H1 (cell line): ENCODE measurements at regions not wholly inside any gene's neighbourhood (a gene's known extent, or its start where the extent isn't known, plus 50 kb on each side); places are given as distances from the start of the nearest gene placed in this dataset.

ENCODE experiments used
- ATF2 ChIP-seq: IDR thresholded peaks from 2 replicates; pipeline ENCODE4 v1.6.1; 2012; ENCODE audit warnings: low read length, inconsistent platforms
- BACH1 ChIP-seq: IDR thresholded peaks from 2 replicates; pipeline ENCODE4 v1.6.1; 2012; ENCODE audit warnings: low read length, improper control_type of control experiment
- BCL11A ChIP-seq, 2 experiments: IDR thresholded peaks; one replicate each; pipeline ENCODE4 v1.6.1; 2011; ENCODE audit warnings: low read depth in 2 of 2, low read length in 2 of 2, mild to moderate bottlenecking in 2 of 2
- BRCA1 ChIP-seq: IDR thresholded peaks from 2 replicates; pipeline ENCODE4 v1.6.1; 2012; ENCODE audit warnings: low read depth, low read length, improper control_type of control experiment
- CHD7 ChIP-seq: fragments of 300-600 bp; sonication (generic); IDR thresholded peaks from 2 replicates; pipeline ENCODE4 v1.7.1; 2012; ENCODE audit warnings: low read length, moderate library complexity, mild to moderate bottlenecking, inconsistent platforms; ENCODE audit not compliant: insufficient replicate concordance
- CTCF ChIP-seq, 3 experiments: IDR thresholded peaks; 1 replicate in 2 of 3; 2 replicates in 1 of 3; pipeline versions ENCODE4 v1.5.1 to v1.6.1; 2011; ENCODE audit warnings: low read length in 3 of 3, mild to moderate bottlenecking in 3 of 3, inconsistent platforms in 2 of 3, low read depth in 1 of 3, moderate library complexity in 1 of 3; ENCODE audit not compliant: insufficient read depth in 1 of 3; ENCODE audit errors: control extremely low read depth in 1 of 3
- JUND ChIP-seq: IDR thresholded peaks from 2 replicates; pipeline ENCODE4 v1.6.1; 2011; ENCODE audit warnings: mild to moderate bottlenecking, improper control_type of control experiment, low read length
- RXRA ChIP-seq: IDR thresholded peaks from 2 replicates; pipeline ENCODE4 v1.6.1; 2011; ENCODE audit warnings: low read depth, mild to moderate bottlenecking, low read length, moderate library complexity; ENCODE audit not compliant: insufficient read depth

DNA sequence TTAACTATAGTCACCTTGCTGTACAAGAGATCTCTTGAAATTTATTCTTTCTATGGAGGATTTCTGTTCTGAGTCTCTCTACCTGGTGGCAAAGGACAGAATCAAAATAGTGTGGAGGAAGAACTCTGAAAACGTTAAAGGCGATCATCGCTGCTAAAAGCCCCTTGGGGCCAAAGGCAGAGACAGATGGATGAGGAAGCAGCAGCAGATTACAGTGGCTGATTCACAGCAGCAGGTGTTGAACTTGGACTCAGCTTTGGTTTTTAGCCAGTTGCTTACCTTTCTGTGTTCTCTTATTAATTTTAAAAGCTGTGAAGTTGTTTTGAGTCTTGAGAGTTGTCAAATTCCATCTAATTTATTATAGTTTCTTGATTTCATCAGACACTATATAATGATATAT, 956.1 kb upstream of the GOT2 start (continued):
- TF ChIP-seq CHD7: no peak
- no peak for TF ChIP-seq RXRA
- no peak for TF ChIP-seq ATF2
- no peak for TF ChIP-seq BCL11A (IDR thresholded peaks at IDR 0.05; ENCODE audit: low read depth in 2 of 2, low read length in 2 of 2)
- TF ChIP-seq JUND: no peak
- TF ChIP-seq CTCF (IDR thresholded peaks at IDR 0.05; ENCODE audit: control extremely low read depth in 1 of 3, insufficient read depth in 1 of 3, low read depth in 1 of 3, low read length in 3 of 3): no peak
- TF ChIP-seq BRCA1: no peak
- TF ChIP-seq BACH1: no peak
